Ammon's horn (tissue), 1 donor: ENCODE measurements at regions not wholly inside any gene's neighbourhood (a gene's known extent, or its start where the extent isn't known, plus 50 kb on each side); places are given as distances from the start of the nearest gene placed in this dataset.
"Not testable (repeated sequence)": the region's sequence is repeated elsewhere in the genome, so short reads cannot be mapped to it uniquely, and the experiment has no call there.

Experiments used
- DNase-seq: peaks from one replicate; pipeline ENCODE4 v3.0.0-alpha.2; 2016; ENCODE audit warnings: low spot score

GRCh38 chr5:30596495-30597064 is 596.9 kb upstream of the CDH6 start:
- DNase-seq, result no peak

- no peak for DNase-seq
Observed at GRCh38 chr5:30594331-30594730, 599.2 kb upstream of the CDH6 start.

GRCh38 chr5:30592833-30593232 is 600.7 kb upstream of the CDH6 start:
- no peak for DNase-seq

- no peak for DNase-seq
Observed at GRCh38 chr5:30581198-30581935, 612.1 kb upstream of the CDH6 start.

GRCh38 chr5:30574761-30575160 is 618.7 kb upstream of the CDH6 start:
- no peak for DNase-seq

GRCh38 chr5:30572279-30572678 is 621.2 kb upstream of the CDH6 start:
- DNase-seq, result no peak

GRCh38 chr5:30561771-30562170 is 631.7 kb upstream of the CDH6 start:
- DNase-seq, result no peak

GRCh38 chr5:30551618-30552017 is 641.9 kb upstream of the CDH6 start:
- no peak for DNase-seq

- no peak for DNase-seq
Observed at GRCh38 chr5:30548580-30549305, 644.7 kb upstream of the CDH6 start.

- DNase-seq, result no peak
Observed at GRCh38 chr5:30540150-30540549, 653.3 kb upstream of the CDH6 start.

- DNase-seq, result no peak
Observed at GRCh38 chr5:30539004-30539634, 654.4 kb upstream of the CDH6 start.

- DNase-seq, result no peak
Observed at GRCh38 chr5:30525353-30525752, 668.1 kb upstream of the CDH6 start.

- no peak for DNase-seq
Observed at GRCh38 chr5:30524428-30524827, 669.1 kb upstream of the CDH6 start.

GRCh38 chr5:30523061-30523460 is 670.4 kb upstream of the CDH6 start:
- DNase-seq, result no peak

- DNase-seq, result no peak
Observed at GRCh38 chr5:30505014-30505886, 688.2 kb upstream of the CDH6 start.

- no peak for DNase-seq
Observed at GRCh38 chr5:30502277-30502676, 691.2 kb upstream of the CDH6 start.

GRCh38 chr5:30501065-30501464 is 692.4 kb upstream of the CDH6 start:
- no peak for DNase-seq

- no peak for DNase-seq
Observed at GRCh38 chr5:30500513-30500912, 693.0 kb upstream of the CDH6 start.

- no peak for DNase-seq
Observed at GRCh38 chr5:30499402-30499801, 694.1 kb upstream of the CDH6 start.

- no peak for DNase-seq
Observed at GRCh38 chr5:30498972-30499371, 694.5 kb upstream of the CDH6 start.

- DNase-seq, result not testable (repeated sequence)
Observed at GRCh38 chr5:30498509-30498908, 695.0 kb upstream of the CDH6 start.

GRCh38 chr5:30494113-30494512 is 699.4 kb upstream of the CDH6 start:
- DNase-seq, result not testable (repeated sequence)
